ENCODE measurements at regions not wholly inside any gene's neighbourhood (a gene's known extent, or its start where the extent isn't known, plus 50 kb on each side); places are given as distances from the start of the nearest gene placed in this dataset.

DNA sequence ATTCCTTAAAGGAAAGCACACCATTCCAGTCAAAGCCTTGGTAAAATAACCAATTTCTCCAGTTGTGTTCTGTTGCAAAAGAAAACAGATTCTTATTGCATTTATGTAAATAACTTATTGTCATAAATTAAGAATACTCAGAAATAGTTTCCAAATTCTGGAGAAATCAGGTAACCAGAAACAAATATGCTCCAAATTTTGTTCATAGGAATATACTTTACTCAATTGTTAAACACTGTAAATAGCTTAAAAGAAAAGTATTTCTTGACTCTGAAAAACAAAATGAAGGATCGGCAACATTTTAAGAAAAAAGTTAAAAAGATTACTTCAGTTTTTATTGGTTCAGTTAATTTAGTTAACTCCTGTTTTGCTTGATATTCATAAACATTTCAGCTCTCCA, 67.1 kb upstream of the PIK3CG start:
- no peak for DNase-seq (ENCODE audit: low read depth in 2 of 2, low spot score in 1 of 2)

GRCh38 chr7:106802589-106802988, 62.5 kb upstream of the PIK3CG start:
- DNase-seq (ENCODE audit: low read depth in 2 of 2, low spot score in 1 of 2): no peak

- no peak for DNase-seq (ENCODE audit: low read depth in 2 of 2, low spot score in 1 of 2)
These were observed 58.5 kb upstream of the PIK3CG start for GRCh38 chr7:106806556-106806955.

- no peak for DNase-seq (ENCODE audit: low read depth in 2 of 2, low spot score in 1 of 2)
These were observed 57.6 kb upstream of the PIK3CG start for GRCh38 chr7:106807474-106807873.

DNA sequence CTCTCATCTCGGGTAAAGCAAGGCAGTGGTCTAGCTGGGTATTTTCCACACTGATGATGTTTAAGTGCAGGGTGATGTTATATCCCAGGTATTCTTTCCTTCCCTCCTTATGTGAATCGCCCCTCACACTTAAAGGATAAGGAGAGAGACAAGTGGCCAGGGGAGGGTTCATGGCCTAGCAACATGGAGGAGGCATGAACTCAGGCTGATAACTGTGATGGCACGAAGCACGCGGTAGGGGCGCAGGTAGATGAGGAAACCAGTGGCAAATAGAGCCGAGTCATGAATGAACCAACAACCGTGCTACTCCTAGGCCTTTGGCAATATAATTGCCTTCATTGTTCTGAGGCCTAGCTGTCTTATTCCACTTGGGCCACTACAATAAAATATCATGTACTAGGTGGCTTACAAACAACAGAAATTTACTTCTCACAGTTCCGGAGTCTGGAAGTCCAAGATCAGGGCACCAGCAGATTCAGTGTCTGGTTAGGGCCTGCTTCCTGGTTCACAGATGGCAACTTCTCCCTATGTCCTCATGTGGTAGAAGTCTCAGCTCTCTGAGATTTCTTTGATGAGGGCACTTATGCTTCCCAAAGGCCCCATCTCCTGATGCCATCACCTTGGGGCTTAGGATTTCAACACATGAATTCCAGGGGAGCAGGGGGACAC, 56.0 kb upstream of the PIK3CG start:
- no peak for DNase-seq (ENCODE audit: low read depth in 2 of 2, low spot score in 1 of 2)

DNA sequence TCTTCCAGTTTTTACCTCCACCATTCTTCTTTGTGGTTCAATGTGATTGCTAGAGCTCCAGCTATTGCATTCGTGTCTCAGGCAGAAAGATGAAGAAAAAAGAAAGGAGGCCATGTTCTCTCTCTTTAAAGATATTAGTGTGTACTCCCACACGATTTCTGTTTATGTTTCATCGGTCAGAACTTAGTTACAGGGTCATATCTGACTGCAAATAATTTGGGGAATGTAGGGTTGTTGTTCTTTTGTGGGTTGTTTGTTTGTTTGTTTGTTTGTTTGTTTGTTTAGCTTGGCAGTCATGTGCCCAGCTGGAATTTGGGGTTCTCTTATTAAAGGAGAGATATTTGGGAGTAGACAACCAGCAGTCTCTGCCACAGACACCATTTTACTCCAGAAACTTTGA, 53.6 kb upstream of the PIK3CG start:
- no peak for DNase-seq (ENCODE audit: low read depth in 2 of 2, low spot score in 1 of 2)

DNA sequence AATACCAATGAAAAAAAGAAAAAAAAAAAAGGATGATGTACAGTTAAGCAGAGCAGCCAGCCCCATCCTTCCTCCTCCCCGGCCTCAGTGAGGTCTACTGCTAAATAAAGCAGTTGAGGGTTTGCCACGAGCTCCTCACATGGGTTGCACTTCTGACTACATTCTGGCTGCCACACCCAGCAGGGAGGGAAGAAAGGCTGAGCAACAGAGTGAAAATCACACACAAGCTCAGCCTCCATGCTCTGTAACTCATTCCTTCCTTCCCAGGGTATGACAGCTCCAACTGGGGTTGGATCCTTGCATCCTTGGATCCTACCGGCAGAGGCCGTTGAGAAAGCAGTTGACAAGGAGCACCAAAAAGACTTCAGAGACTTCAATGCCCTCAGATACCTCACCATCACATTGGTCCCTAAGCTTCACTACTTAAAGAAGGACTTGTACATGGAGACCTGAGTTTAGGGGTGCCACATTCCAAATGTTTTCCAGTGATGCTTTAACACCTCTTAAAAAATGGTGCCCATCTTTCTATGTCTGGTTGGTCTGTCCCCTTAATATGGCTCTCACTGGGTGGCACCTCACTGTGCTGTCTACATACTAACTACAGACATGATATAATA, 52.9 kb upstream of the PIK3CG start:
- no peak for DNase-seq (ENCODE audit: low read depth in 2 of 2, low spot score in 1 of 2)

DNA sequence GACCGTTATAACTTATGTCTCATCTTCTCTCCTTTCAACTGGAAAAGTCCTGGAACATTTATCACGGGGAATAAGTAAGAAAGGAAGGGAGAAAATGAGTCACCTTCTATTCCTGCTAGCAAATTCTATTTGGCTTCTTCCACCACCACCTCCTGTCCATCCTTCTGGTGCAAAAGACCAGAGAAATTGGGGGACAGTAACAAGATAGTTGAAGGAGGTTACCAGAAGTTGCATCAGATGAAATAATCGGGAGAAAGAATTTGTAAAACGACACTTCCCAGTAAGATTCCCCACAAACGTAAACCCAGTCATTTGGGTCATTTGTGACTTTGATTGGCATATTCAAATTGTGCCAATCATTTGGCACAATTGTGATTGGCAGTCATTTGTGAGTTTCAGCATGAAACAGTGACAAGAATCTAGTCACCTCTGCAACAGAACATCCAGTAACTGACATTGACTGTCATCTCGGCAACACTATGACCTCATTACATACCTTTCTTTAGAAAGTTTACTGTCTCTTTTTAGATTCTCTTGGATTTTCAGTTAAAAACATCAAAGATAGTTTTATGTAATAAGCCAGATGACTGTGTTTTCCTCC, 51.3 kb upstream of the PIK3CG start:
- DNase-seq (ENCODE audit: low read depth in 2 of 2, low spot score in 1 of 2): no peak

- DNase-seq (ENCODE audit: low read depth in 2 of 2, low spot score in 1 of 2): no peak
These were observed 50.2 kb upstream of the PIK3CG start for GRCh38 chr7:106814887-106815286.

Measured in stimulated activated CD8-positive, alpha-beta memory T cell treated with anti-CD3 and anti-CD28 coated beads, Interleukin-4, amount 100 ng/mL, for 1 hour (primary cell).